HepG2 (cell line): ENCODE measurements at regions not wholly inside any gene's neighbourhood (a gene's known extent, or its start where the extent isn't known, plus 50 kb on each side); places are given as distances from the start of the nearest gene placed in this dataset.

Experiments
- ATAC-seq: fragments of 200-7000 bp; cut with Tn5 transposase; 3 replicates; pipeline ENCODE4 v1.9.1; 2020; ENCODE audit warnings: mild to moderate bottlenecking, moderate library complexity
- BruUV-seq: library from RNA; stranded (reverse); fragments of 400-500 nt; replicated peaks from 2 replicates; lab custom pipeline; 2021; lab: Mats Ljungman, UMichigan
- CTCF ChIA-PET: fragments of 300-600 bp; formaldehyde crosslinking; extraction: SDS; loops from one replicate; lab custom pipeline; 2021; ENCODE audit warnings: low total read pairs, inconsistent platforms, low intra/inter-chr PET ratio; lab: Yijun Ruan, JAX
- POLR2A ChIA-PET: fragments of 350-600 bp; sonication (Branson Sonifier 250); formaldehyde crosslinking; loops from one replicate; lab custom pipeline; 2020; ENCODE audit warnings: antibody characterized with exemption, inconsistent platforms; lab: Yijun Ruan, JAX
- DNase-seq: peaks from one replicate; pipeline ENCODE4 v3.0.0-alpha.2; 2015; ENCODE audit warnings: low spot score
- FAIRE-seq: peaks from 3 replicates; lab custom pipeline; 2011; peaks lifted over from hg19 to GRCh38; lab: Jason Lieb, UNC
- H2AFZ ChIP-seq: one replicate; pipeline ENCODE4 v1.6.1; 2011; ENCODE audit warnings: low read length, inconsistent platforms
- H3K27ac ChIP-seq: fragments of 300-600 bp; 3 replicates; pipeline ENCODE4 v1.8.0; 2011; ENCODE audit warnings: mixed run types, mild to moderate bottlenecking, mixed read lengths, low read length, inconsistent platforms; ENCODE audit not compliant: insufficient read depth; ENCODE audit errors: extremely low read length
- H3K27me3 ChIP-seq, 2 experiments: fragments of 200-600 bp in 1 of 2; 2 replicates in 1 of 2; 3 replicates in 1 of 2; pipeline versions ENCODE4 v1.6.0 to v1.8.0; 2011; ENCODE audit warnings: low read length in 2 of 2, mild to moderate bottlenecking in 2 of 2, moderate library complexity in 2 of 2, inconsistent platforms in 1 of 2; ENCODE audit not compliant: insufficient read depth in 2 of 2, control insufficient read depth in 1 of 2
- H3K36me3 ChIP-seq, 2 experiments: fragments of 200-600 bp in 1 of 2; replicated peaks in 1 of 2; 2 replicates in 1 of 2; 3 replicates in 1 of 2; pipeline versions ENCODE4 v1.5.1 to v1.8.0; 2011; ENCODE audit warnings: low read length in 2 of 2, inconsistent platforms in 1 of 2; ENCODE audit not compliant: insufficient read depth in 2 of 2, control insufficient read depth in 1 of 2
- H3K4me1 ChIP-seq: 2 replicates; pipeline ENCODE4 v1.5.1; 2012; ENCODE audit warnings: low read length, inconsistent platforms; ENCODE audit not compliant: insufficient read depth
- H3K4me2 ChIP-seq: 2 replicates; pipeline ENCODE4 v1.6.0; 2011; ENCODE audit warnings: low read depth, low read length, inconsistent platforms
- H3K4me3 ChIP-seq, 3 experiments: fragments of 200-600 bp in 1 of 3; sonication (generic), shearing (Covaris generic) in 1 of 3; replicated peaks in 1 of 3; 2 replicates each; pipeline ENCODE4 v1.5.1; 2011 to 2016; ENCODE audit warnings: low read length in 3 of 3, inconsistent platforms in 2 of 3, low read depth in 2 of 3, mild to moderate bottlenecking in 2 of 3, control low read depth in 1 of 3, mixed read lengths in 1 of 3; ENCODE audit not compliant: insufficient read depth in 1 of 3
- H3K79me2 ChIP-seq: one replicate; pipeline ENCODE4 v1.6.1; 2011; ENCODE audit warnings: low read length, inconsistent platforms; ENCODE audit not compliant: insufficient read depth
- H3K9ac ChIP-seq: 2 replicates; pipeline ENCODE4 v1.6.0; 2011; ENCODE audit warnings: mild to moderate bottlenecking, low read depth, low read length, inconsistent platforms; ENCODE audit not compliant: insufficient read depth
- H3K9me3 ChIP-seq: 2 replicates; pipeline ENCODE4 v1.5.1; 2012; ENCODE audit warnings: mild to moderate bottlenecking, low read length
- H4K20me1 ChIP-seq: 2 replicates; pipeline ENCODE4 v1.6.0; 2011; ENCODE audit warnings: inconsistent platforms, mild to moderate bottlenecking, low read length, moderate library complexity; ENCODE audit not compliant: insufficient read depth
- CBFB ChIP-seq: sonication (generic); formaldehyde crosslinking; IDR thresholded peaks from 2 replicates; pipeline ENCODE4 v1.4.0; 2020; ENCODE audit warnings: missing genetic modification reagents
- FLYWCH1 ChIP-seq: sonication (generic); formaldehyde crosslinking; IDR thresholded peaks from 2 replicates; pipeline ENCODE4 v1.8.1; 2023; ENCODE audit warnings: mild to moderate bottlenecking, missing genetic modification reagents
- GLI4 ChIP-seq: sonication (generic); formaldehyde crosslinking; IDR thresholded peaks from 2 replicates; pipeline ENCODE4 v1.5.1; 2020; ENCODE audit warnings: missing genetic modification reagents, mild to moderate bottlenecking, moderate library complexity, borderline replicate concordance
- GLMP ChIP-seq: sonication (generic); formaldehyde crosslinking; IDR thresholded peaks from 2 replicates; pipeline ENCODE4 v1.9.0; 2021; ENCODE audit warnings: missing genetic modification reagents, mild to moderate bottlenecking, borderline replicate concordance
- RNF219 ChIP-seq: sonication (generic); formaldehyde crosslinking; IDR thresholded peaks from 2 replicates; pipeline ENCODE4 v1.5.0; 2020; ENCODE audit warnings: mild to moderate bottlenecking, missing genetic modification reagents
- SOX13 ChIP-seq, 3 experiments: fragments of 450-650 bp in 1 of 3; sonication (generic) in 1 of 3; formaldehyde crosslinking in 1 of 3; IDR thresholded peaks in 2 of 3; conservative IDR thresholded peaks in 1 of 3; 2 replicates each; pipeline versions ENCODE4 v1.5.0 to v1.6.1; 2016 to 2020; ENCODE audit warnings: antibody characterized with exemption in 1 of 3, mild to moderate bottlenecking in 1 of 3, missing compliant biosample characterization in 1 of 3, missing genetic modification reagents in 1 of 3, moderate library complexity in 1 of 3
- TEAD2 ChIP-seq: sonication (generic); formaldehyde crosslinking; IDR thresholded peaks from 2 replicates; pipeline ENCODE4 v1.9.0; 2021; ENCODE audit warnings: missing genetic modification reagents
- TERF1 ChIP-seq: sonication (generic); formaldehyde crosslinking; IDR thresholded peaks from 2 replicates; pipeline ENCODE4 v1.8.0; 2022; ENCODE audit warnings: mild to moderate bottlenecking, missing genetic modification reagents, moderate library complexity
- ZBTB46 ChIP-seq: sonication (generic); formaldehyde crosslinking; IDR thresholded peaks from 2 replicates; pipeline ENCODE4 v1.4.0; 2020; ENCODE audit warnings: mild to moderate bottlenecking, missing genetic modification reagents, borderline replicate concordance
- ZFY ChIP-seq: sonication (generic); formaldehyde crosslinking; IDR thresholded peaks from 2 replicates; pipeline ENCODE4 v1.4.0; 2020; ENCODE audit warnings: missing genetic modification reagents
- ZNF225 ChIP-seq: sonication (generic); formaldehyde crosslinking; IDR thresholded peaks from 2 replicates; pipeline ENCODE4 v1.4.0; 2020; ENCODE audit warnings: mild to moderate bottlenecking, missing genetic modification reagents
- ZNF761 ChIP-seq: sonication (generic); formaldehyde crosslinking; conservative IDR thresholded peaks from 2 replicates; pipeline ENCODE4 v1.4.0; 2020; ENCODE audit warnings: mild to moderate bottlenecking, missing genetic modification reagents
- ZNF768 ChIP-seq: sonication (generic); formaldehyde crosslinking; IDR thresholded peaks from 2 replicates; pipeline ENCODE4 v1.4.0; 2020; ENCODE audit warnings: missing genetic modification reagents
- ZSCAN31 ChIP-seq: sonication (generic); formaldehyde crosslinking; IDR thresholded peaks from 2 replicates; pipeline ENCODE4 v1.5.0; 2020; ENCODE audit warnings: low read depth, mild to moderate bottlenecking, missing genetic modification reagents
- in situ Hi-C: cut with HindIII; loops from 2 replicates; pipeline ENCODE4 v1.10.0; 2017; ENCODE audit warnings: low pct_unique_long_range_greater_than_20kb; ENCODE audit not compliant: extremely low pct_ligation_motif_present
- intact Hi-C: fragments of 100-400 bp; cut with micrococcal nuclease; formaldehyde crosslinking; loops from one replicate; pipeline ENCODE4 v1.10.0; 2022; ENCODE audit not compliant: unreplicated experiment
- TF ChIP-seq, protein P1 (sequence below): sonication (generic); formaldehyde crosslinking; conservative IDR thresholded peaks from 2 replicates; pipeline ENCODE4 v1.8.0; 2022; ENCODE audit warnings: missing genetic modification reagents

DNA sequence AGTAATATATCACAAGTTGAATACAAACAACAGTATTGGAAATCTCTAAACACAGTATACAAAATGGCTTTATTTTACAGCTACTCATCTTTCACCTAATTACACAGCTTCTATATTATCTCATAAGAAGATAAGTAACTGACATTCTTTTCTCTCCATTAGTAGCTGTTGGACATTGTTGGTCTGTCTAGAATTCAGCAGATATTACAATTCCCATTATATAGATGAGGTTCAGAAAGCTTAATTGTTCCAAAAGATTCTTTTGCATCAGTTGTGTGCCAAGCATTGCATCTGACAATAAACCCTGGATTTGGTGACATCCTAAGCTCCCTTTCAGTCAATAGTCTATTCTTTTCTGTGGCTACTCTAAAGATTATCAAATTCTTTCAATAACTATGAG is 187.0 kb downstream of the NTMT2 start:
- Histone ChIP-seq H3K27ac (no peak overlapping the region), H3K27me3 (no peaks in the 10 kb centered on the region; a peak in 1 of 5 replicates), H3K4me2 (no peak overlapping the region), H3K79me2 (no peaks in the 10 kb centered on the region), H3K4me1 (no peaks in the 10 kb centered on the region), H2AFZ (no peak overlapping the region), H3K36me3 (no peaks in the 10 kb centered on the region), H3K9me3 (no peaks in the 10 kb centered on the region), H3K4me3 (no peak overlapping the region), H3K9ac (no peak overlapping the region), H4K20me1 (no peaks in the 10 kb centered on the region)
- no TSS peak for BruUV-seq
- ATAC-seq, result no peak
- POLR2A ChIA-PET, result no interaction called here
- DNase-seq, result no peak
- CTCF ChIA-PET, result no interaction called here
- FAIRE-seq, result no peak
- intact Hi-C loops, result no loop called here
- in situ Hi-C loops, result no loop called here
- TF ChIP-seq TEAD2 (CRISPR knock-in tag) (no peak), FLYWCH1 (no peak), GLMP (CRISPR knock-in tag) (no peak), ZNF761 (CRISPR knock-in tag) (no peak), TERF1 (no peak), ZSCAN31 (CRISPR knock-in tag) (no peak), SOX13 (IDR thresholded peaks at IDR 0.05) (no peak), SOX13 (CRISPR knock-in tag; conservative IDR thresholded peaks at IDR 0.05 in 1 of 2, IDR thresholded peaks at IDR 0.05 in 1 of 2) (no peak), ZNF225 (CRISPR knock-in tag) (no peak), ZFY (no peak), ZNF768 (CRISPR knock-in tag) (no peak), ZBTB46 (no peak), GLI4 (no peak), RNF219 (no peak), CBFB (CRISPR knock-in tag) (no peak)
- TF ChIP-seq, protein P1, sequence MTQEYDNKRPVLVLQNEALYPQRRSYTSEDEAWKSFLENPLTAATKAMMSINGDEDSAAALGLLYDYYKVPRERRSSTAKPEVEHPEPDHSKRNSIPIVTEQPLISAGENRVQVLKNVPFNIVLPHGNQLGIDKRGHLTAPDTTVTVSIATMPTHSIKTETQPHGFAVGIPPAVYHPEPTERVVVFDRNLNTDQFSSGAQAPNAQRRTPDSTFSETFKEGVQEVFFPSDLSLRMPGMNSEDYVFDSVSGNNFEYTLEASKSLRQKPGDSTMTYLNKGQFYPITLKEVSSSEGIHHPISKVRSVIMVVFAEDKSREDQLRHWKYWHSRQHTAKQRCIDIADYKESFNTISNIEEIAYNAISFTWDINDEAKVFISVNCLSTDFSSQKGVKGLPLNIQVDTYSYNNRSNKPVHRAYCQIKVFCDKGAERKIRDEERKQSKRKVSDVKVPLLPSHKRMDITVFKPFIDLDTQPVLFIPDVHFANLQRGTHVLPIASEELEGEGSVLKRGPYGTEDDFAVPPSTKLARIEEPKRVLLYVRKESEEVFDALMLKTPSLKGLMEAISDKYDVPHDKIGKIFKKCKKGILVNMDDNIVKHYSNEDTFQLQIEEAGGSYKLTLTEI, result no peak
